Tibial nerve (tissue), 4 donors: ENCODE measurements at regions not wholly inside any gene's neighbourhood (a gene's known extent, or its start where the extent isn't known, plus 50 kb on each side); places are given as distances from the start of the nearest gene placed in this dataset.

Experiments
- DNase-seq, 2 donors: peaks; one replicate each; pipeline ENCODE4 v3.0.0-alpha.2; 2019; ENCODE audit warnings: low spot score in 2 of 2
- H3K27ac ChIP-seq, 4 donors: fragments of 200-600 bp; sonication (generic) in 3 of 4; one replicate each; pipeline ENCODE4 v1.5.1; 2017 to 2019; ENCODE audit warnings: mild to moderate bottlenecking in 1 of 4
- H3K27me3 ChIP-seq, 2 donors: fragments of 200-600 bp; sonication (generic) in 1 of 2; one replicate each; pipeline versions ENCODE4 v1.5.1 to v1.6.0; 2017 to 2019
- H3K36me3 ChIP-seq, 3 donors: fragments of 200-600 bp; sonication (generic); one replicate each; pipeline ENCODE4 v1.5.1; 2018 to 2019
- H3K4me1 ChIP-seq, 4 donors: fragments of 200-600 bp; sonication (generic) in 3 of 4; one replicate each; pipeline ENCODE4 v1.5.1; 2017 to 2019
- H3K4me3 ChIP-seq, 4 donors: fragments of 200-600 bp; sonication (generic) in 3 of 4; one replicate each; pipeline ENCODE4 v1.5.1; 2017 to 2019; ENCODE audit warnings: mild to moderate bottlenecking in 1 of 4, moderate library complexity in 1 of 4
- H3K9me3 ChIP-seq, 4 donors: fragments of 200-600 bp; sonication (generic) in 3 of 4; one replicate each; pipeline ENCODE4 v1.5.1; 2017 to 2019
- CTCF ChIP-seq, 5 experiments: fragments of 200-600 bp in 3 of 5; fragments of 450-650 bp in 2 of 5; sonication (generic) in 3 of 5; IDR thresholded peaks; one replicate each; pipeline ENCODE4 v1.5.1; 2016 to 2019; ENCODE audit warnings: antibody characterized with exemption in 5 of 5, mild to moderate bottlenecking in 3 of 5, moderate library complexity in 2 of 5
- EP300 ChIP-seq, 2 donors: sonication (generic); formaldehyde crosslinking; IDR thresholded peaks; one replicate each; pipeline ENCODE4 v1.6.1; 2017; ENCODE audit warnings: antibody characterized with exemption in 2 of 2, mild to moderate bottlenecking in 1 of 2
- POLR2A ChIP-seq, 2 donors: fragments of 450-650 bp; IDR thresholded peaks; one replicate each; pipeline ENCODE4 v1.6.1; 2017; ENCODE audit warnings: antibody characterized with exemption in 2 of 2, mild to moderate bottlenecking in 2 of 2, moderate library complexity in 2 of 2
- WGBS, 2 donors: methylation state at CpG; one replicate each; pipeline ENCODE4 v1.1.5; 2018; 5-methylcytosine and 5-hydroxymethylcytosine counted together

- Histone ChIP-seq H3K27me3 (no peaks in the 10 kb centered on the region), H3K36me3 (no peaks in the 10 kb centered on the region), H3K27ac (no peak overlapping the region), H3K9me3 (no peaks in the 10 kb centered on the region), H3K4me1 (no peaks in the 10 kb centered on the region), H3K4me3 (no peak overlapping the region)
- DNase-seq = no peak
- 59 to 74% methylated on average over 6 of the region's 7 CpGs for WGBS, 2 donors
- TF ChIP-seq POLR2A (IDR thresholded peaks at IDR 0.05) = no peak
- no peak for TF ChIP-seq EP300 (IDR thresholded peaks at IDR 0.05)
- no peak for TF ChIP-seq CTCF (IDR thresholded peaks at IDR 0.05)
Measured at GRCh38 chr18:78367996-78368395, 611.6 kb upstream of the SALL3 start.

GRCh38 chr18:78368726-78369125 lies 610.9 kb upstream of the SALL3 start:
- TF ChIP-seq EP300 (IDR thresholded peaks at IDR 0.05) = no peak
- TF ChIP-seq CTCF (IDR thresholded peaks at IDR 0.05) = no peak
- no peak for TF ChIP-seq POLR2A (IDR thresholded peaks at IDR 0.05)
- no peaks in the 10 kb centered on the region for H3K9me3 ChIP-seq
- no peaks in the 10 kb centered on the region for H3K4me1 ChIP-seq
- WGBS, 2 donors = 88 to 94% methylated on average over 10 of the region's 10 CpGs
- no peak for DNase-seq
- H3K27ac ChIP-seq = no peak overlapping the region
- no peak overlapping the region for H3K4me3 ChIP-seq
- H3K36me3 ChIP-seq = no peaks in the 10 kb centered on the region
- H3K27me3 ChIP-seq = no peaks in the 10 kb centered on the region

GRCh38 chr18:78376046-78376445 lies 603.6 kb upstream of the SALL3 start:
- no peak overlapping the region for H3K4me3 ChIP-seq
- WGBS, 2 donors = 51 to 69% methylated on average over 7 to 8 of the region's 8 CpGs
- no peak for DNase-seq

GRCh38 chr18:78378403-78378802 lies 601.2 kb upstream of the SALL3 start:
- DNase-seq = no peak
- no peaks in the 10 kb centered on the region for H3K36me3 ChIP-seq
- H3K27ac ChIP-seq = no peak overlapping the region
- TF ChIP-seq POLR2A (IDR thresholded peaks at IDR 0.05) (no peak), CTCF (IDR thresholded peaks at IDR 0.05) (no peak), EP300 (IDR thresholded peaks at IDR 0.05) (no peak)
- no peaks in the 10 kb centered on the region for H3K27me3 ChIP-seq
- no peaks in the 10 kb centered on the region for H3K9me3 ChIP-seq
- no peak overlapping the region for H3K4me3 ChIP-seq
- WGBS, 2 donors = 73 to 78% methylated on average over 7 of the region's 7 CpGs
- H3K4me1 ChIP-seq = no peaks in the 10 kb centered on the region

More at GRCh38 chr18:78376046-78376445, 603.6 kb upstream of the SALL3 start:
- H3K9me3 ChIP-seq = no peaks in the 10 kb centered on the region
- no peaks in the 10 kb centered on the region for H3K27me3 ChIP-seq
- TF ChIP-seq CTCF (IDR thresholded peaks at IDR 0.05) (no peak), EP300 (IDR thresholded peaks at IDR 0.05) (no peak)
- H3K4me1 ChIP-seq = no peaks in the 10 kb centered on the region
- no peaks in the 10 kb centered on the region for H3K36me3 ChIP-seq
- H3K27ac ChIP-seq = no peak overlapping the region

GRCh38 chr18:78378983-78379382 lies 600.6 kb upstream of the SALL3 start:
- WGBS, 2 donors = 90 to 99% methylated on average over 3 of the region's 3 CpGs

More at GRCh38 chr18:78378983-78379382, 600.6 kb upstream of the SALL3 start:
- no peaks in the 10 kb centered on the region for H3K36me3 ChIP-seq
- no peak overlapping the region for H3K27ac ChIP-seq
- no peaks in the 10 kb centered on the region for H3K4me1 ChIP-seq
- DNase-seq = no peak
- H3K9me3 ChIP-seq = no peaks in the 10 kb centered on the region
- no peak overlapping the region for H3K4me3 ChIP-seq
- H3K27me3 ChIP-seq = no peaks in the 10 kb centered on the region
- TF ChIP-seq EP300 (IDR thresholded peaks at IDR 0.05) (no peak), CTCF (IDR thresholded peaks at IDR 0.05) (no peak), POLR2A (IDR thresholded peaks at IDR 0.05) (no peak)
